Dermis microvascular lymphatic vessel endothelial cell (primary cell): ENCODE measurements at regions not wholly inside any gene's neighbourhood (a gene's known extent, or its start where the extent isn't known, plus 50 kb on each side); places are given as distances from the start of the nearest gene placed in this dataset.
"Not testable (repeated sequence)": the region's sequence is repeated elsewhere in the genome, so short reads cannot be mapped to it uniquely, and the experiment has no call there.

Experiments
- DNase-seq, 2 donors: peaks; one replicate each; pipeline versions ENCODE4 v3.0.0 to v3.0.0-alpha.2; 2010; ENCODE audit warnings: low read depth in 2 of 2

- no peak for DNase-seq
Observed at GRCh38 chrX:122270809-122271494, 913.1 kb upstream of the GRIA3 start.

GRCh38 chrX:122272011-122272410 lies 912.1 kb upstream of the GRIA3 start:
- no peak for DNase-seq

GRCh38 chrX:122279746-122280145 lies 904.3 kb upstream of the GRIA3 start:
- DNase-seq, result no peak

- DNase-seq, result not testable (repeated sequence)
Observed at GRCh38 chrX:122299822-122300221, 884.3 kb upstream of the GRIA3 start.

- DNase-seq, result no peak
Observed at GRCh38 chrX:122301491-122301890, 882.6 kb upstream of the GRIA3 start.

GRCh38 chrX:122303761-122304160 lies 880.3 kb upstream of the GRIA3 start:
- no peak for DNase-seq

- no peak for DNase-seq
Observed at GRCh38 chrX:122344816-122345215, 839.3 kb upstream of the GRIA3 start.

- DNase-seq, result no peak
Observed at GRCh38 chrX:122363112-122363795, 820.8 kb upstream of the GRIA3 start.

GRCh38 chrX:122375533-122375932 lies 808.5 kb upstream of the GRIA3 start:
- DNase-seq, result not testable (repeated sequence)

GRCh38 chrX:122389005-122389404 lies 795.1 kb upstream of the GRIA3 start:
- DNase-seq, result no peak

- no peak for DNase-seq
Observed at GRCh38 chrX:122418758-122419157, 765.3 kb upstream of the GRIA3 start.

- DNase-seq, result no peak
Observed at GRCh38 chrX:122421434-122422121, 762.5 kb upstream of the GRIA3 start.

GRCh38 chrX:122422547-122422946 lies 761.5 kb upstream of the GRIA3 start:
- no peak for DNase-seq

GRCh38 chrX:122434942-122435341 lies 749.1 kb upstream of the GRIA3 start:
- DNase-seq, result no peak

GRCh38 chrX:122439831-122440230 lies 744.2 kb upstream of the GRIA3 start:
- no peak for DNase-seq

GRCh38 chrX:122440832-122441231 lies 743.2 kb upstream of the GRIA3 start:
- DNase-seq, result no peak

GRCh38 chrX:122441451-122441850 lies 742.6 kb upstream of the GRIA3 start:
- no peak for DNase-seq

- DNase-seq, result no peak
Observed at GRCh38 chrX:122445466-122445865, 738.6 kb upstream of the GRIA3 start.

- no peak for DNase-seq
Observed at GRCh38 chrX:122464341-122464740, 719.7 kb upstream of the GRIA3 start.

- no peak for DNase-seq
Observed at GRCh38 chrX:122475306-122475705, 708.8 kb upstream of the GRIA3 start.

GRCh38 chrX:122500556-122500955 lies 683.5 kb upstream of the GRIA3 start:
- no peak for DNase-seq

GRCh38 chrX:122501652-122502051 lies 682.4 kb upstream of the GRIA3 start:
- no peak for DNase-seq

- DNase-seq, result no peak
Observed at GRCh38 chrX:122504026-122504425, 680.1 kb upstream of the GRIA3 start.
